ENCODE measurements at regions not wholly inside any gene's neighbourhood (a gene's known extent, or its start where the extent isn't known, plus 50 kb on each side); places are given as distances from the start of the nearest gene placed in this dataset.

DNA sequence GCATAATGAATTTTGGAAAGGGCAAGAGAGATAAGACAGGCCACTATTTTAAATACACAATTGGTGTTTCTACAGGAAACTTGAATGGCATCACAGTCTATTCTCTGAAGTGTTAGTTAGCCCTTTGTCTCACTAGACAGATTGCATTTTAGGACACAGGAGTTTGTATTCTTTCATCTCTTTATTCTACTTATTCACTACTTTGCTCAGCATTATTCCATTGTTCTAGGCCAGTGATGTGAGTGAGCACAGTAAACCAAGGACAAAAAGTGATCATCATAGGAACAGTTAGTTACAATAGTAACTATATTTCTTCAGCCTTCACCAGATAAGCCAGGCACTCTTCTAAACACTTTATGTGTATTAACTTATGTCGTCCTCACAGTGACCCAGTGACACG is 150.2 kb upstream of the SLCO3A1 start:
- CTCF ChIA-PET (ENCODE audit: low intra/inter-chr PET ratio, low total read pairs): no interaction called here
- Histone ChIP-seq H3K36me3 (replicated peaks in 1 of 2; ENCODE audit: control insufficient read depth in 1 of 2, insufficient read depth in 2 of 2, low read length in 2 of 2) (no peaks in the 10 kb centered on the region), H3K27me3 (ENCODE audit: control insufficient read depth in 1 of 2, insufficient read depth in 2 of 2, low read length in 2 of 2) (no peaks in the 10 kb centered on the region), H3K79me2 (ENCODE audit: insufficient read depth, low read length) (no peaks in the 10 kb centered on the region), H3K9ac (ENCODE audit: insufficient read depth, low read depth, low read length) (no peak overlapping the region), H4K20me1 (ENCODE audit: insufficient read depth, low read length) (no peaks in the 10 kb centered on the region), H2AFZ (ENCODE audit: low read length) (no peak overlapping the region), H3K4me2 (ENCODE audit: low read depth, low read length) (no peak overlapping the region), H3K4me1 (ENCODE audit: insufficient read depth, low read length) (no peaks in the 10 kb centered on the region), H3K9me3 (ENCODE audit: low read length) (no peaks in the 10 kb centered on the region), H3K27ac (ENCODE audit: extremely low read length, insufficient read depth, low read length) (no peak overlapping the region), H3K4me3 (replicated peaks in 1 of 3; ENCODE audit: insufficient read depth in 1 of 3, low read depth in 2 of 3, low read length in 3 of 3) (no peak overlapping the region)
- in situ Hi-C loops (cut with HindIII; ENCODE audit: extremely low pct_ligation_motif_present, low pct_unique_long_range_greater_than_20kb) (no loop called here), intact Hi-C loops (cut with micrococcal nuclease; ENCODE audit: unreplicated experiment) (no loop called here)
- POLR2A ChIA-PET: no interaction called here
- WGBS (ENCODE audit: low lambda C conversion rate): 0% methylated on average over 2 of the region's 2 CpGs
- BruUV-seq (replicated peaks): no TSS peak
- no peak for ATAC-seq
- no peak for FAIRE-seq
- no peak for DNase-seq (ENCODE audit: low spot score)
- TF ChIP-seq DMAP1 (CRISPR knock-in tag; IDR thresholded peaks at IDR 0.05) (no peak), RARA (CRISPR knock-in tag; IDR thresholded peaks at IDR 0.05) (no peak), ZNF713 (CRISPR knock-in tag; IDR thresholded peaks at IDR 0.05) (no peak), ATRX (CRISPR knock-in tag; IDR thresholded peaks at IDR 0.05; ENCODE audit: borderline replicate concordance) (no peak), ZNF335 (CRISPR knock-in tag; IDR thresholded peaks at IDR 0.05) (no peak), MZF1 (CRISPR knock-in tag; IDR thresholded peaks at IDR 0.05; ENCODE audit: borderline replicate concordance) (no peak), ZNF282 (IDR thresholded peaks at IDR 0.05; ENCODE audit: partially characterized antibody) (no peak), ZMYM4 (CRISPR knock-in tag; IDR thresholded peaks at IDR 0.05) (no peak)
- TF ChIP-seq, protein P1, sequence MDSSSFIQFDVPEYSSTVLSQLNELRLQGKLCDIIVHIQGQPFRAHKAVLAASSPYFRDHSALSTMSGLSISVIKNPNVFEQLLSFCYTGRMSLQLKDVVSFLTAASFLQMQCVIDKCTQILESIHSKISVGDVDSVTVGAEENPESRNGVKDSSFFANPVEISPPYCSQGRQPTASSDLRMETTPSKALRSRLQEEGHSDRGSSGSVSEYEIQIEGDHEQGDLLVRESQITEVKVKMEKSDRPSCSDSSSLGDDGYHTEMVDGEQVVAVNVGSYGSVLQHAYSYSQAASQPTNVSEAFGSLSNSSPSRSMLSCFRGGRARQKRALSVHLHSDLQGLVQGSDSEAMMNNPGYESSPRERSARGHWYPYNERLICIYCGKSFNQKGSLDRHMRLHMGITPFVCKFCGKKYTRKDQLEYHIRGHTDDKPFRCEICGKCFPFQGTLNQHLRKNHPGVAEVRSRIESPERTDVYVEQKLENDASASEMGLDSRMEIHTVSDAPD (CRISPR knock-in tag; IDR thresholded peaks at IDR 0.05): no peak
- TF ChIP-seq, protein P2, sequence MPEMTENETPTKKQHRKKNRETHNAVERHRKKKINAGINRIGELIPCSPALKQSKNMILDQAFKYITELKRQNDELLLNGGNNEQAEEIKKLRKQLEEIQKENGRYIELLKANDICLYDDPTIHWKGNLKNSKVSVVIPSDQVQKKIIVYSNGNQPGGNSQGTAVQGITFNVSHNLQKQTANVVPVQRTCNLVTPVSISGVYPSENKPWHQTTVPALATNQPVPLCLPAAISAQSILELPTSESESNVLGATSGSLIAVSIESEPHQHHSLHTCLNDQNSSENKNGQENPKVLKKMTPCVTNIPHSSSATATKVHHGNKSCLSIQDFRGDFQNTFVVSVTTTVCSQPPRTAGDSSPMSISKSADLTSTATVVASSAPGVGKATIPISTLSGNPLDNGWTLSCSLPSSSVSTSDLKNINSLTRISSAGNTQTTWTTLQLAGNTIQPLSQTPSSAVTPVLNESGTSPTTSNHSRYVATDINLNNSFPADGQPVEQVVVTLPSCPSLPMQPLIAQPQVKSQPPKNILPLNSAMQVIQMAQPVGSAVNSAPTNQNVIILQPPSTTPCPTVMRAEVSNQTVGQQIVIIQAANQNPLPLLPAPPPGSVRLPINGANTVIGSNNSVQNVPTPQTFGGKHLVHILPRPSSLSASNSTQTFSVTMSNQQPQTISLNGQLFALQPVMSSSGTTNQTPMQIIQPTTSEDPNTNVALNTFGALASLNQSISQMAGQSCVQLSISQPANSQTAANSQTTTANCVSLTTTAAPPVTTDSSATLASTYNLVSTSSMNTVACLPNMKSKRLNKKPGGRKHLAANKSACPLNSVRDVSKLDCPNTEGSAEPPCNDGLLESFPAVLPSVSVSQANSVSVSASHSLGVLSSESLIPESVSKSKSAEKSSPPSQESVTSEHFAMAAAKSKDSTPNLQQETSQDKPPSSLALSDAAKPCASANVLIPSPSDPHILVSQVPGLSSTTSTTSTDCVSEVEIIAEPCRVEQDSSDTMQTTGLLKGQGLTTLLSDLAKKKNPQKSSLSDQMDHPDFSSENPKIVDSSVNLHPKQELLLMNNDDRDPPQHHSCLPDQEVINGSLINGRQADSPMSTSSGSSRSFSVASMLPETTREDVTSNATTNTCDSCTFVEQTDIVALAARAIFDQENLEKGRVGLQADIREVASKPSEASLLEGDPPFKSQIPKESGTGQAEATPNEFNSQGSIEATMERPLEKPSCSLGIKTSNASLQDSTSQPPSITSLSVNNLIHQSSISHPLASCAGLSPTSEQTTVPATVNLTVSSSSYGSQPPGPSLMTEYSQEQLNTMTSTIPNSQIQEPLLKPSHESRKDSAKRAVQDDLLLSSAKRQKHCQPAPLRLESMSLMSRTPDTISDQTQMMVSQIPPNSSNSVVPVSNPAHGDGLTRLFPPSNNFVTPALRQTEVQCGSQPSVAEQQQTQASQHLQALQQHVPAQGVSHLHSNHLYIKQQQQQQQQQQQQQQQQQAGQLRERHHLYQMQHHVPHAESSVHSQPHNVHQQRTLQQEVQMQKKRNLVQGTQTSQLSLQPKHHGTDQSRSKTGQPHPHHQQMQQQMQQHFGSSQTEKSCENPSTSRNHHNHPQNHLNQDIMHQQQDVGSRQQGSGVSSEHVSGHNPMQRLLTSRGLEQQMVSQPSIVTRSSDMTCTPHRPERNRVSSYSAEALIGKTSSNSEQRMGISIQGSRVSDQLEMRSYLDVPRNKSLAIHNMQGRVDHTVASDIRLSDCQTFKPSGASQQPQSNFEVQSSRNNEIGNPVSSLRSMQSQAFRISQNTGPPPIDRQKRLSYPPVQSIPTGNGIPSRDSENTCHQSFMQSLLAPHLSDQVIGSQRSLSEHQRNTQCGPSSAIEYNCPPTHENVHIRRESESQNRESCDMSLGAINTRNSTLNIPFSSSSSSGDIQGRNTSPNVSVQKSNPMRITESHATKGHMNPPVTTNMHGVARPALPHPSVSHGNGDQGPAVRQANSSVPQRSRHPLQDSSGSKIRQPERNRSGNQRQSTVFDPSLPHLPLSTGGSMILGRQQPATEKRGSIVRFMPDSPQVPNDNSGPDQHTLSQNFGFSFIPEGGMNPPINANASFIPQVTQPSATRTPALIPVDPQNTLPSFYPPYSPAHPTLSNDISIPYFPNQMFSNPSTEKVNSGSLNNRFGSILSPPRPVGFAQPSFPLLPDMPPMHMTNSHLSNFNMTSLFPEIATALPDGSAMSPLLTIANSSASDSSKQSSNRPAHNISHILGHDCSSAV (CRISPR knock-in tag; IDR thresholded peaks at IDR 0.05; ENCODE audit: borderline replicate concordance): no peak
- TF ChIP-seq, protein P3, sequence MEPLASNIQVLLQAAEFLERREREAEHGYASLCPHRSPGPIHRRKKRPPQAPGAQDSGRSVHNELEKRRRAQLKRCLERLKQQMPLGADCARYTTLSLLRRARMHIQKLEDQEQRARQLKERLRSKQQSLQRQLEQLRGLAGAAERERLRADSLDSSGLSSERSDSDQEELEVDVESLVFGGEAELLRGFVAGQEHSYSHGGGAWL (CRISPR knock-in tag; IDR thresholded peaks at IDR 0.05): no peak
- TF ChIP-seq, protein P4, sequence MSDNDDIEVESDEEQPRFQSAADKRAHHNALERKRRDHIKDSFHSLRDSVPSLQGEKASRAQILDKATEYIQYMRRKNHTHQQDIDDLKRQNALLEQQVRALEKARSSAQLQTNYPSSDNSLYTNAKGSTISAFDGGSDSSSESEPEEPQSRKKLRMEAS (IDR thresholded peaks at IDR 0.05): no peak
- TF ChIP-seq, protein P5, sequence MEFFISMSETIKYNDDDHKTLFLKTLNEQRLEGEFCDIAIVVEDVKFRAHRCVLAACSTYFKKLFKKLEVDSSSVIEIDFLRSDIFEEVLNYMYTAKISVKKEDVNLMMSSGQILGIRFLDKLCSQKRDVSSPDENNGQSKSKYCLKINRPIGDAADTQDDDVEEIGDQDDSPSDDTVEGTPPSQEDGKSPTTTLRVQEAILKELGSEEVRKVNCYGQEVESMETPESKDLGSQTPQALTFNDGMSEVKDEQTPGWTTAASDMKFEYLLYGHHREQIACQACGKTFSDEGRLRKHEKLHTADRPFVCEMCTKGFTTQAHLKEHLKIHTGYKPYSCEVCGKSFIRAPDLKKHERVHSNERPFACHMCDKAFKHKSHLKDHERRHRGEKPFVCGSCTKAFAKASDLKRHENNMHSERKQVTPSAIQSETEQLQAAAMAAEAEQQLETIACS (CRISPR knock-in tag; IDR thresholded peaks at IDR 0.05): no peak

Measured in HepG2 (cell line).